HepG2 (cell line): ENCODE measurements at regions not wholly inside any gene's neighbourhood (a gene's known extent, or its start where the extent isn't known, plus 50 kb on each side); places are given as distances from the start of the nearest gene placed in this dataset.

Experiments
- ATAC-seq: fragments of 200-7000 bp; cut with Tn5 transposase; 3 replicates; pipeline ENCODE4 v1.9.1; 2020; ENCODE audit warnings: mild to moderate bottlenecking, moderate library complexity
- BruUV-seq: library from RNA; stranded (reverse); fragments of 400-500 nt; replicated peaks from 2 replicates; lab custom pipeline; 2021; lab: Mats Ljungman, UMichigan
- CTCF ChIA-PET: fragments of 300-600 bp; formaldehyde crosslinking; extraction: SDS; loops from one replicate; lab custom pipeline; 2021; ENCODE audit warnings: low total read pairs, inconsistent platforms, low intra/inter-chr PET ratio; lab: Yijun Ruan, JAX
- POLR2A ChIA-PET: fragments of 350-600 bp; sonication (Branson Sonifier 250); formaldehyde crosslinking; loops from one replicate; lab custom pipeline; 2020; ENCODE audit warnings: antibody characterized with exemption, inconsistent platforms; lab: Yijun Ruan, JAX
- DNase-seq: peaks from one replicate; pipeline ENCODE4 v3.0.0-alpha.2; 2015; ENCODE audit warnings: low spot score
- FAIRE-seq: peaks from 3 replicates; lab custom pipeline; 2011; peaks lifted over from hg19 to GRCh38; lab: Jason Lieb, UNC
- H2AFZ ChIP-seq: one replicate; pipeline ENCODE4 v1.6.1; 2011; ENCODE audit warnings: low read length, inconsistent platforms
- H3K27ac ChIP-seq: fragments of 300-600 bp; 3 replicates; pipeline ENCODE4 v1.8.0; 2011; ENCODE audit warnings: mixed run types, mild to moderate bottlenecking, mixed read lengths, low read length, inconsistent platforms; ENCODE audit not compliant: insufficient read depth; ENCODE audit errors: extremely low read length
- H3K27me3 ChIP-seq, 2 experiments: fragments of 200-600 bp in 1 of 2; 2 replicates in 1 of 2; 3 replicates in 1 of 2; pipeline versions ENCODE4 v1.6.0 to v1.8.0; 2011; ENCODE audit warnings: low read length in 2 of 2, mild to moderate bottlenecking in 2 of 2, moderate library complexity in 2 of 2, inconsistent platforms in 1 of 2; ENCODE audit not compliant: insufficient read depth in 2 of 2, control insufficient read depth in 1 of 2
- H3K36me3 ChIP-seq, 2 experiments: fragments of 200-600 bp in 1 of 2; replicated peaks in 1 of 2; 2 replicates in 1 of 2; 3 replicates in 1 of 2; pipeline versions ENCODE4 v1.5.1 to v1.8.0; 2011; ENCODE audit warnings: low read length in 2 of 2, inconsistent platforms in 1 of 2; ENCODE audit not compliant: insufficient read depth in 2 of 2, control insufficient read depth in 1 of 2
- H3K4me1 ChIP-seq: 2 replicates; pipeline ENCODE4 v1.5.1; 2012; ENCODE audit warnings: low read length, inconsistent platforms; ENCODE audit not compliant: insufficient read depth
- H3K4me2 ChIP-seq: 2 replicates; pipeline ENCODE4 v1.6.0; 2011; ENCODE audit warnings: low read depth, low read length, inconsistent platforms
- H3K4me3 ChIP-seq, 3 experiments: fragments of 200-600 bp in 1 of 3; sonication (generic), shearing (Covaris generic) in 1 of 3; replicated peaks in 1 of 3; 2 replicates each; pipeline ENCODE4 v1.5.1; 2011 to 2016; ENCODE audit warnings: low read length in 3 of 3, inconsistent platforms in 2 of 3, low read depth in 2 of 3, mild to moderate bottlenecking in 2 of 3, control low read depth in 1 of 3, mixed read lengths in 1 of 3; ENCODE audit not compliant: insufficient read depth in 1 of 3
- H3K79me2 ChIP-seq: one replicate; pipeline ENCODE4 v1.6.1; 2011; ENCODE audit warnings: low read length, inconsistent platforms; ENCODE audit not compliant: insufficient read depth
- H3K9ac ChIP-seq: 2 replicates; pipeline ENCODE4 v1.6.0; 2011; ENCODE audit warnings: mild to moderate bottlenecking, low read depth, low read length, inconsistent platforms; ENCODE audit not compliant: insufficient read depth
- H3K9me3 ChIP-seq: 2 replicates; pipeline ENCODE4 v1.5.1; 2012; ENCODE audit warnings: mild to moderate bottlenecking, low read length
- H4K20me1 ChIP-seq: 2 replicates; pipeline ENCODE4 v1.6.0; 2011; ENCODE audit warnings: inconsistent platforms, mild to moderate bottlenecking, low read length, moderate library complexity; ENCODE audit not compliant: insufficient read depth
- AKNA ChIP-seq: sonication (generic); formaldehyde crosslinking; IDR thresholded peaks from 2 replicates; pipeline ENCODE4 v1.4.0; 2020; ENCODE audit warnings: missing genetic modification reagents, borderline replicate concordance
- FOXM1 ChIP-seq: sonication (generic); formaldehyde crosslinking; IDR thresholded peaks from 2 replicates; pipeline ENCODE4 v1.5.0; 2020; ENCODE audit warnings: missing genetic modification reagents
- MYNN ChIP-seq: sonication (generic); formaldehyde crosslinking; IDR thresholded peaks from 2 replicates; pipeline ENCODE4 v1.4.0; 2020; ENCODE audit warnings: mild to moderate bottlenecking, low read depth, missing genetic modification reagents
- PAWR ChIP-seq: sonication (generic); formaldehyde crosslinking; IDR thresholded peaks from 2 replicates; pipeline ENCODE4 v1.4.0; 2020; ENCODE audit warnings: missing genetic modification reagents, mild to moderate bottlenecking, borderline replicate concordance
- ZNF143 ChIP-seq: sonication (generic); formaldehyde crosslinking; IDR thresholded peaks from 2 replicates; pipeline ENCODE4 v1.4.0; 2020; ENCODE audit warnings: missing genetic modification reagents
- WGBS: methylation state at CpG from one replicate; pipeline ENCODE4 v1.1.6; 2017; ENCODE audit warnings: low lambda C conversion rate; 5-methylcytosine and 5-hydroxymethylcytosine counted together
- in situ Hi-C: cut with HindIII; loops from 2 replicates; pipeline ENCODE4 v1.10.0; 2017; ENCODE audit warnings: low pct_unique_long_range_greater_than_20kb; ENCODE audit not compliant: extremely low pct_ligation_motif_present
- intact Hi-C: fragments of 100-400 bp; cut with micrococcal nuclease; formaldehyde crosslinking; loops from one replicate; pipeline ENCODE4 v1.10.0; 2022; ENCODE audit not compliant: unreplicated experiment

GRCh38 chr3:64925575-64925974, 237.8 kb upstream of the ADAMTS9 start:
- ChIA-PET CTCF (no interaction called here), POLR2A (no interaction called here)
- DNase-seq (no peak), ATAC-seq (no peak), FAIRE-seq (no peak)
- no peaks in the 10 kb centered on the region for H4K20me1 ChIP-seq
- WGBS = 14% methylated on average over 1 of the region's 2 CpGs
- H3K79me2 ChIP-seq = no peaks in the 10 kb centered on the region
- intact Hi-C loops (no loop called here), in situ Hi-C loops (no loop called here)
- TF ChIP-seq AKNA (CRISPR knock-in tag) (no peak), FOXM1 (CRISPR knock-in tag) (no peak), ZNF143 (CRISPR knock-in tag) (no peak), PAWR (CRISPR knock-in tag) (no peak), MYNN (no peak)
- H3K27ac ChIP-seq = no peak overlapping the region
- H3K4me2 ChIP-seq = no peak overlapping the region
- no peak overlapping the region for H3K9ac ChIP-seq
- no peaks in the 10 kb centered on the region for H3K27me3 ChIP-seq
- H3K36me3 ChIP-seq = no peaks in the 10 kb centered on the region
- H2AFZ ChIP-seq = no peak overlapping the region
- no peaks in the 10 kb centered on the region for H3K9me3 ChIP-seq
- H3K4me1 ChIP-seq = no peaks in the 10 kb centered on the region
- H3K4me3 ChIP-seq = no peak overlapping the region
- no TSS peak for BruUV-seq
